WERI-Rb-1 (cell line): ENCODE measurements at regions not wholly inside any gene's neighbourhood (a gene's known extent, or its start where the extent isn't known, plus 50 kb on each side); places are given as distances from the start of the nearest gene placed in this dataset.
A peak's percentile ranks its signal among the peaks of the same experiment; 100 is the strongest.

Experiments
- DNase-seq: peaks from one replicate; pipeline ENCODE4 v3.0.0-alpha.2; 2020
- H3K27ac ChIP-seq: fragments of 250-450 bp; sonication (Bioruptor Pico); 2 replicates; pipeline ENCODE4 v1.5.1; 2020; ENCODE audit warnings: mild to moderate bottlenecking, moderate library complexity
- H3K27me3 ChIP-seq: fragments of 250-450 bp; sonication (Bioruptor Pico); 2 replicates; pipeline ENCODE4 v1.5.1; 2021; ENCODE audit warnings: mild to moderate bottlenecking, low read depth, moderate library complexity; ENCODE audit not compliant: insufficient read depth, severe bottlenecking
- H3K36me3 ChIP-seq: fragments of 250-450 bp; sonication (Bioruptor Pico); 2 replicates; pipeline ENCODE4 v1.5.1; 2020; ENCODE audit warnings: mild to moderate bottlenecking, moderate library complexity
- H3K4me3 ChIP-seq: 2 replicates; pipeline ENCODE4 v1.5.1; 2011; ENCODE audit warnings: low read depth, mild to moderate bottlenecking, control low read depth, low read length
- H3K9me3 ChIP-seq: fragments of 250-450 bp; sonication (Bioruptor Pico); 2 replicates; pipeline ENCODE4 v1.5.1; 2021; ENCODE audit warnings: mild to moderate bottlenecking, moderate library complexity; ENCODE audit not compliant: severe bottlenecking
- TF ChIP-seq, protein P1 (sequence below): IDR thresholded peaks from 2 replicates; pipeline ENCODE4 v1.5.1; 2011; ENCODE audit warnings: low read depth, mild to moderate bottlenecking, control low read depth, inconsistent platforms, low read length

DNA sequence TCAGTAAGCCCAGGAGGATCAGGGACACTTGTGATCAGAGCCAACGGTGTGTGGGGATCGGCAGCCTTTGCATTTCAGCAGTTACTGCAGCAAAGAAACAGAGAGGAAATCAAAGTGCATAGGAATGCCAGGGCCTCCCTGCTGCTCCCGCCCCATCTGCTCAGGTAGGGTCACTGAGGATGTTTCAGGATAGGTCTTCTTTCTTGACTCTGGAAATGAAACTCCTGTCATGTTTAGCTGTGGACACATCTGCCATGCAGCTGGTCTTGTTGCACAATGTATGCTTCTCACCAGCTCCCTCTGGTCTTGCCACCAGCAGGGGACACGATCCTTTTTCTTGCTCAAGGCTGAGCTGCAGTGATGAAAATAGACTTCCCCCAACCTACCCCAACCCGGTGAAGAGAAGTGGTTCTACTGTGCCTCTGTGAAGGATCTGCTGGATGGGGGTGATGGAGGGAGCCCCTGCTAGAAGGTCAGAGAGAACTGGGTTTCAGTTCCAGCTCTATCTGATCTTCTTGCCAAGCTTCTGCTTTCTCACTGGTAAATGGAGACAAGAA lies 185.2 kb upstream of the KLF4 start:
- peaks cover 70% of the 10 kb centered on the region for H3K27me3 ChIP-seq
- H3K9me3 ChIP-seq: peaks cover 10% of the 10 kb centered on the region
- H3K36me3 ChIP-seq: no peaks in the 10 kb centered on the region
- H3K27ac ChIP-seq: no peak overlapping the region
- no peak overlapping the region for H3K4me3 ChIP-seq
- DNase-seq: no peak
- TF ChIP-seq, protein P1, sequence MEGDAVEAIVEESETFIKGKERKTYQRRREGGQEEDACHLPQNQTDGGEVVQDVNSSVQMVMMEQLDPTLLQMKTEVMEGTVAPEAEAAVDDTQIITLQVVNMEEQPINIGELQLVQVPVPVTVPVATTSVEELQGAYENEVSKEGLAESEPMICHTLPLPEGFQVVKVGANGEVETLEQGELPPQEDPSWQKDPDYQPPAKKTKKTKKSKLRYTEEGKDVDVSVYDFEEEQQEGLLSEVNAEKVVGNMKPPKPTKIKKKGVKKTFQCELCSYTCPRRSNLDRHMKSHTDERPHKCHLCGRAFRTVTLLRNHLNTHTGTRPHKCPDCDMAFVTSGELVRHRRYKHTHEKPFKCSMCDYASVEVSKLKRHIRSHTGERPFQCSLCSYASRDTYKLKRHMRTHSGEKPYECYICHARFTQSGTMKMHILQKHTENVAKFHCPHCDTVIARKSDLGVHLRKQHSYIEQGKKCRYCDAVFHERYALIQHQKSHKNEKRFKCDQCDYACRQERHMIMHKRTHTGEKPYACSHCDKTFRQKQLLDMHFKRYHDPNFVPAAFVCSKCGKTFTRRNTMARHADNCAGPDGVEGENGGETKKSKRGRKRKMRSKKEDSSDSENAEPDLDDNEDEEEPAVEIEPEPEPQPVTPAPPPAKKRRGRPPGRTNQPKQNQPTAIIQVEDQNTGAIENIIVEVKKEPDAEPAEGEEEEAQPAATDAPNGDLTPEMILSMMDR: no peak

DNA sequence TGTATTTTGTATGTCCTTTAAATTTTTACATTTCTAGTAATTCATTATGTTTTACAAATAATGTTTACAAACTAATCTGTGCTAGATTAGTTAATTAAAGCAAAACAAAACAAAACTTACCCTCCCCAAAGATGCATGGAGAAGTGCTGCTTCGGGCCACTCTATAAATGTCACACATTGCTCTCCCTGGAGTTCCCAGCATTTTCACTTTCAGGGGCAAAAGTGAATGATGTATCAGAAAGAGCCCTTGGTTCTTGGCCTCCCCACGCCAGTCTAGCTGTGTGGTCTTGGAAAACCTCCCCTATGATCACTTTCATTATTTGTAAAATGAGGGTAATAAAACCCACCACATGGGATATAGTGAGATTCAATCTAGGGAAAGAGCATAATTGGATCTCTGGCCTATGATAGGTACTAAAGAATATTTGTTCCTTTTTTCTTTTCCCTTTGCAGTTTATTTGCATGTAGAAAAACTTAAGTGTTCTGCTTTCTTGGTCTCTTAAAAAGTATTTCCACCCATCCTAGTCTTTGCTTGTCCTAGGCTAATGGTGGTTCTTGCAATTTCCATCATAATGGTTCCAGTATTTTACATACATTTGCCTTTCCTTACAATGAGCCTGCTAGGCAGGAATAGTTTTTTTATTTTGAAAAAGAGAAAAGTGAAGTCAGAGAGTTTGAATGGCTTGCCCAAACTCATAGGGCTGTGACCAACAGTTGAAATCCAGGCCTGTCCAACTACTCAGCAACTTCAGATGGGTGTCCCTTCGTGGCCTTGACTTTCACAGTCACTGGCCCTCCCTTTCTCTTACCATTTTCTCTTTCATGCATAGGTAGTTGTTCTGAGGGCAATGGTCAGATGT lies 184.5 kb upstream of the KLF4 start:
- no peak overlapping the region for H3K27ac ChIP-seq
- peaks cover 71% of the 10 kb centered on the region for H3K27me3 ChIP-seq
- H3K4me3 ChIP-seq: no peak overlapping the region
- H3K36me3 ChIP-seq: no peaks in the 10 kb centered on the region
- H3K9me3 ChIP-seq: peaks cover 12% of the 10 kb centered on the region
- DNase-seq: no peak
- TF ChIP-seq, protein P1: no peak

DNA sequence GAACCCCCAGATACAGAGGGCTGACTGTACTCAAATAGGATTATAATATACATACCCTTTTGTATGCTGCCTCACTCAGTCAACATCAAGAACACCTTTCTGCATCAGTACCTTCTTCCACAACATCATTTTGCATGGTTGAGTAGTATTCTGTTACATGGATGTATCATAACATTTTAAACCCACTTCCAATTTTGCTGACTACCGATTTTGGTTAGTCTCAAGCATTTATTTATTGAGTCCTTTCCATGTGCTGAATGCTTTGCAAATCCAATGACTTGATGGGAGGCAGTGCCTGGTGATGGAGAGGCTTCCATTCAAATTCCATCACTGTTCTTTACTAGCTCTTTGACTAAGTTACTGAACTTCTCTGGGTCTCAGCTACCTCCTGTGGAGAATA lies 182.0 kb upstream of the KLF4 start:
- Histone ChIP-seq H3K27ac (no peak overlapping the region), H3K4me3 (no peak overlapping the region), H3K27me3 (peaks cover 83% of the 10 kb centered on the region), H3K36me3 (no peaks in the 10 kb centered on the region), H3K9me3 (peaks cover 7% of the 10 kb centered on the region)
- TF ChIP-seq, protein P1: no peak
- DNase-seq: no peak

DNA sequence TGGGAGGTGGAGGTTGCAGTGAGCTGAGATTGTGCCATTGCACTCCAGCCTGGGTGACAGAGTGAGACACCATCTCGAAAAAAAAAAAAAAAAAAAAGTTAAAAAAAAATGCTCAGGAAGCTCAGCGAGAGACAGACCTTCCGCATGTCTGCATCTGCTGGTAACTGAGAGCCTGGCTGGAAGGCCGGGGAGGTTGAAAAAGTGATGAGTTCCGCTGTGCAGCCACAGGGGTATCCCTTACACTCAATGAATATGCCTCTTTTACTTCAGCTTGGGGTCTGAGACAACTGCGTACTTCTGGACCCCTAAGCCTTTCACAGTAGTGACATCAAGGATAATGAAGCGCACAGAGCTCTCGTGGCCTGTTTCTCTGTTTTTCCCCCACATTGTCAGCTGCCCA lies 179.9 kb upstream of the KLF4 start:
- H3K27me3 ChIP-seq: peaks cover 87% of the 10 kb centered on the region
- H3K36me3 ChIP-seq: no peaks in the 10 kb centered on the region
- no peak overlapping the region for H3K27ac ChIP-seq
- peaks cover 7% of the 10 kb centered on the region for H3K9me3 ChIP-seq
- H3K4me3 ChIP-seq: no peak overlapping the region
- no peak for DNase-seq
- TF ChIP-seq, protein P1: no peak

DNA sequence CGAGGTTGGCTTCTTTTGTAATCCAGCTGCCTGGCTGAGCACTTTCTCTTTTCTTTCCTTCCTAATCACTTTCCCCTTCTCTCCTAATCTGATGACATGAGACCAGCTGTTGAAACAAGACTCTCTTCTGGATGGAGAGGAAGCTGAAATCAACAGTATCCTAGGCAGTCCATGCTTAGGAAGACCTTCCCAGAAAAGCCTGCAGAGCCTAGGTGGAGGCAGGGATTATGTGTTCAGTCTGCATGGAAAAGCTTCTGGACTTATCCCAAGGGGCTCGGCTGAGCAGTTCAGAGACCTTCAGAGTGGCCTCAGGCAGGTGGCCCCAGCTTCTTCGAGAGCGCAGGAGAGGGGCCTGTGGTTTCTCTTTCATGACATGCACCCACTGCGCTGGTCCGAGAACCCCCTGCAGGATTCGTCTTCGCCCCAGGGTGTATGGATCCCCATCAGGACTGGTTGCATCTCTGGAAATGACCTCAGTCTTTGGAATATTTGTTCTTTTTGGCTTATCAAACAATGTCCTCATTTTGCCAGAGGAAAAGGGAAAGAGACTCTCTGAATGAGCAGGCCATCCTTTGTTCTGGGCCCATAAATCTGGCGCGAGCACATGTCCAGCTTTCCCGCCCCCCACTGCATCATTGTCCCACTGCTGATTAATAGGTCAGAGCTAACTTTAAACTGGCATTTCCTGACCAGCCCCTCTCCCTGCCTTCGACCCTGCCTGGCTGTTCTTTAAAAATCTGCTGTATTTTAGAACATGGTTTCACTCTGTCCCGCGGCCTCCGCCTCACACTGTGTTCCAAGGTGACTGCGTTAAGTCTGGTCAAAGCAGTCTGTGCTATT lies 177.9 kb upstream of the KLF4 start:
- TF ChIP-seq, protein P1: no peak
- Histone ChIP-seq H3K36me3 (no peaks in the 10 kb centered on the region), H3K9me3 (peaks cover 7% of the 10 kb centered on the region), H3K27me3 (peaks cover 85% of the 10 kb centered on the region), H3K4me3 (no peak overlapping the region), H3K27ac (no peak overlapping the region)
- peak; percentile 14 for DNase-seq
